ENCODE measurements at regions not wholly inside any gene's neighbourhood (a gene's known extent, or its start where the extent isn't known, plus 50 kb on each side); places are given as distances from the start of the nearest gene placed in this dataset.

DNA sequence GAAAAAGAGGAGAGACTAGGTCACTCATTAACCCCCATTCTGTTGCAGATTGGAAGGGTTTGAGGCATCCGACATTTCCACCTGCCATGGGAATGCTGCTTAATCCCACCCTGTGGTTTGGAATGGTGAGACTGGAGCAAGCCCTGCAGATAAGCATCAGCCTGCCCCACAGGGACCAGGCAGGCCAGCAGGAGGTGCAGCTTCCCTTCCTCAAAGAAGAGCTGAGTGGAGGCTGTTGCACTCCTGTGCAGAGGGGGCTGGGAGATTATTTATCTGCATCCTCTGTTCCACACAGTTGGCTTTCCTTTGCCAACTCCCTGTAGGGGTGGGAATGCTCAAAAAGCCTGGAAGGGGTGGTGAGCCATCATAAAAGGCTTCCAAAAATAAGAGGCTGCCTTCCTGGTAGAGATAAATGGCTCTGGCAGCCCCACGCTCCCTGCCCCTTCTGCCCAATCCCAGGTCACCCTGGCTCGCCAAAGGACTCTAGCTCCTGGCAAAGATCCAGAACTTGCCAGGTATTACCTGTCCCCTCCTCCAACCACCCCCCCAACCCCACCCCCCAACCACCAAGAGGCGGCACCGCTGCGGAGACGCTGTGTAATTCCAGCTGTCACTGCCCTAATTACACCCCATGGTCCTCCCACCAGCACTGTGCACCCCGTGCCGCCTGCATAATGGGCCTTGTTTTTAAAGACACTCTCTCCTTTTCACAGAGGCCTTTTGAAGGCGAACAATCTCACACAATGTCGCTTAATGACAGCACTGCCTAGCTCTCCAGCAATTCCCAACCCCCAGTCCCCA is 83.0 kb upstream of the ZC3H12A start:
- H3K36me3 Mint-ChIP-seq (ENCODE audit: unreplicated experiment), result no peaks in the 10 kb centered on the region
- H3K9me3 Mint-ChIP-seq (ENCODE audit: unreplicated experiment), result peaks cover 2% of the 10 kb centered on the region
- H3K27ac Mint-ChIP-seq (ENCODE audit: unreplicated experiment), result no peak overlapping the region
- no peak overlapping the region for H3K4me3 Mint-ChIP-seq (ENCODE audit: unreplicated experiment)
- peaks cover 33% of the 10 kb centered on the region for H3K4me1 Mint-ChIP-seq (ENCODE audit: low read depth, unreplicated experiment)
- TF ChIP-seq, protein P1, sequence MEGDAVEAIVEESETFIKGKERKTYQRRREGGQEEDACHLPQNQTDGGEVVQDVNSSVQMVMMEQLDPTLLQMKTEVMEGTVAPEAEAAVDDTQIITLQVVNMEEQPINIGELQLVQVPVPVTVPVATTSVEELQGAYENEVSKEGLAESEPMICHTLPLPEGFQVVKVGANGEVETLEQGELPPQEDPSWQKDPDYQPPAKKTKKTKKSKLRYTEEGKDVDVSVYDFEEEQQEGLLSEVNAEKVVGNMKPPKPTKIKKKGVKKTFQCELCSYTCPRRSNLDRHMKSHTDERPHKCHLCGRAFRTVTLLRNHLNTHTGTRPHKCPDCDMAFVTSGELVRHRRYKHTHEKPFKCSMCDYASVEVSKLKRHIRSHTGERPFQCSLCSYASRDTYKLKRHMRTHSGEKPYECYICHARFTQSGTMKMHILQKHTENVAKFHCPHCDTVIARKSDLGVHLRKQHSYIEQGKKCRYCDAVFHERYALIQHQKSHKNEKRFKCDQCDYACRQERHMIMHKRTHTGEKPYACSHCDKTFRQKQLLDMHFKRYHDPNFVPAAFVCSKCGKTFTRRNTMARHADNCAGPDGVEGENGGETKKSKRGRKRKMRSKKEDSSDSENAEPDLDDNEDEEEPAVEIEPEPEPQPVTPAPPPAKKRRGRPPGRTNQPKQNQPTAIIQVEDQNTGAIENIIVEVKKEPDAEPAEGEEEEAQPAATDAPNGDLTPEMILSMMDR (IDR thresholded peaks at IDR 0.05; ENCODE audit: partially characterized antibody, unreplicated experiment), result no peak
- peaks cover 4% of the 10 kb centered on the region for H3K27me3 Mint-ChIP-seq (ENCODE audit: unreplicated experiment)
- peak; percentile 42 for DNase-seq

DNA sequence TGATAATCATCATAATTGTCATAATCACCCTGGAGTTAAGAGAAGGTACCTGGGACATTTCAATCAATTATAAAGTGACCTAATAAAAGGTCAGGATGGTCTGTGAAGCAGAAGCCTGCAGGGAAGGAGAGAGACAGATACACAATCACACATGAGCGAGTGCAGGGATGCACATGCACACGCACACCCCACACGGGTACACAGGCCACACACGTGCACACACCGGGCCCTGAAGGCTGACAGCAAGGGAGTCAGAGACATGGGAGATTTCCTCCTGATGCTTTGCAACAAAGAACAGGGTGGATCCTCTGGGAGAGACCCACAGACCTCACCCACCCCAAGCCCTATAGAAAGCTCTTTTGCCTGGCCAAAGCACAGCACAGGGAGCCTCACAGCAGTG is 82.3 kb upstream of the ZC3H12A start:
- Mint-ChIP-seq H3K36me3 (ENCODE audit: unreplicated experiment) (no peaks in the 10 kb centered on the region), H3K27me3 (ENCODE audit: unreplicated experiment) (peaks cover 5% of the 10 kb centered on the region), H3K4me3 (ENCODE audit: unreplicated experiment) (no peak overlapping the region), H3K4me1 (ENCODE audit: low read depth, unreplicated experiment) (peaks cover 33% of the 10 kb centered on the region), H3K9me3 (ENCODE audit: unreplicated experiment) (peaks cover 2% of the 10 kb centered on the region), H3K27ac (ENCODE audit: unreplicated experiment) (no peak overlapping the region)
- no peak for DNase-seq
- TF ChIP-seq, protein P1 (IDR thresholded peaks at IDR 0.05; ENCODE audit: partially characterized antibody, unreplicated experiment), result no peak

DNA sequence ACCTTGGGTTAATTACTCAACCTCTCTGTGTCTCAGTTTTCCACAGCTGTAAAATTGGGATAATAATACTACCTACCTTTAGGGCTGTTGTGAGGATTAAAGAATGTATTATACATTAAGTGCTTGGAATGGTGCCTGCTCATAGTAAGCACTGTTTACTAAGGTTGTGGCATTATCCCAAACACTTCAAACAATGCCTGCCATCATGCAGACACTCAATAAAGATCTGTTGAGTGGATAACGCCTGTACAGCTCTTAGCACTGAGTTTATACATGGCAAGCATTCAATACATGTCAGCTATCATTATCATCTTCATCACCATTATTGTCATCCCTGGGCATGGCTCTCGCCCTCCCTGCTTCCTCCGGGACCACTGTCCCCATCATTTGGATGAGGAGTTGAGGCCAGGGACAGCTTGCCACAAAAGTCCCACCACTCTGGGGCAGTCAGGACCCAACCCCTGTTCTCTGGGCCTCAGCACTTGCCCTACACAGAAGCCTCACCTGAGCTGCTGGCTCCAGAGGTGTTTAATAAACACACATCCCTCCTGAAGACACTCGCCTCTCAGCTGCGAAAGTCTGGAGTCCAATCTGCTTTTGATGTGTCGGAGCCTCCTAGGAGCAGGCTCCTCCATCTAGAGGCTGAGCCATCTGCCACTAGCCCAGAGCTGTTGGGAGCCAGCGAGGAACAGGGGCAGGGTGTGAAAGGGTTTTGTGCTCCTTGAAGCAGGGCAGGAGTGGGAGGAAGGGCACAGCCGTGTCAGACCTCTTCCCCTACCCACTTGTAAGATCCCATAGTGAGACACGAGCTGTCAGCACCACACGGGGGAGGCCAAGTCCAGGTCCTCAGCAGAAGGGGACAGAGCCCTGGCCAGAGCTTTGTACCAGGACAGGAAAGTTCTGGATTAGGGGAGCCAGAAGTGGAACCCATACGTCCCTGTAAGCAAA is 80.9 kb upstream of the ZC3H12A start:
- DNase-seq, result peak; percentile 48
- Mint-ChIP-seq H3K9me3 (ENCODE audit: unreplicated experiment) (peaks cover 5% of the 10 kb centered on the region), H3K4me1 (ENCODE audit: low read depth, unreplicated experiment) (peaks cover 30% of the 10 kb centered on the region), H3K36me3 (ENCODE audit: unreplicated experiment) (no peaks in the 10 kb centered on the region), H3K27ac (ENCODE audit: unreplicated experiment) (peak overlapping the region; percentile 64), H3K27me3 (ENCODE audit: unreplicated experiment) (peaks cover 10% of the 10 kb centered on the region), H3K4me3 (ENCODE audit: unreplicated experiment) (peak overlapping the region; percentile 25)
- TF ChIP-seq, protein P1 (IDR thresholded peaks at IDR 0.05; ENCODE audit: partially characterized antibody, unreplicated experiment), result no peak

DNA sequence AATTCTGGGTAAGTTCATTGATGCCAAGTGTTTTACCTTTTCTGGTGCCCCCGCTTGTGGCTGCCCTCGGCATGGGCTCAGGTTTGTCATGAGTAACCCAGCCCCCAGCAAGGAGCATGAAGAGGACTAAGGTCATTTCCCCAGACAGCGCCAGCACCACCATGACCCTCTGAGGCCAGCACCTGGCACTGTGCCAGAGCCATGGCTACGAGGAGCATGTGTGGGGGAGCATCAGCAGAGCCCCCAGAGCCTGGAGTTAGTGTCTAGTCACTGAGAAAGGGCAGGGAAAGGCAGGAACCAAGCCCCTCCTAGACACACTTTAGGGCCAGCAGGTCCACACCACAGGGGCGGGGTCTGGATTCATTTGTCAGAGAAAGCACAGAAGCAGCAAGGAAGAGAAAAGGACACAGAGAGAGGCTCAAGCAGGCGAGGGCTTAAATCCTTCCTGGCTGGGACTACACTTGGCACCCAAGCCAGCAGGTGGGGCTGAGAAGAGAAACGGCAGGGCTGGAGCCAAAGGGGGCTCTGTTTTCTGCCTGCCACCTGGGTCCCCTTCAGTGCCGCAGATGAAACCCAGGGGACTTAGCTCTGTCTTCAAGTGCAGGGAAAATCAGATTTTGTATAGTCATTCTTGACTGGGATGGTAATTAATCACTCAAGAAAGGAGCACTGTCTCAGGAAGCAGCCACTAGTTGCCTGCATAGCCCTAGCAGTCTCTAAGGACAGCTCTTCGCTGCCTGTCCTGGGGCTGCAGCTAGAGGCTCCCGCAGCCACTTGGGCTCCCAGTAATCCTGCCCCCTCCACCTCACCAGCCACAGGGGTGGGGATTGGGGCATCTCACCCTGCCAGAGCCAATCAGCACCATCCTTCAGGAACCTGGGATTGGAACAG is 79.6 kb upstream of the ZC3H12A start:
- TF ChIP-seq, protein P1 (IDR thresholded peaks at IDR 0.05; ENCODE audit: partially characterized antibody, unreplicated experiment), result no peak
- Mint-ChIP-seq H3K27ac (ENCODE audit: unreplicated experiment) (no peak overlapping the region), H3K4me1 (ENCODE audit: low read depth, unreplicated experiment) (peaks cover 30% of the 10 kb centered on the region), H3K27me3 (ENCODE audit: unreplicated experiment) (peaks cover 10% of the 10 kb centered on the region), H3K9me3 (ENCODE audit: unreplicated experiment) (peaks cover 5% of the 10 kb centered on the region), H3K4me3 (ENCODE audit: unreplicated experiment) (peak overlapping the region; percentile 52), H3K36me3 (ENCODE audit: unreplicated experiment) (no peaks in the 10 kb centered on the region)
- peak; percentile 32 for DNase-seq

Measured in glutamatergic neuron (in vitro differentiated cells).